Hindlimb muscle (tissue), 1 donor: ENCODE measurements at regions not wholly inside any gene's neighbourhood (a gene's known extent, or its start where the extent isn't known, plus 50 kb on each side); places are given as distances from the start of the nearest gene placed in this dataset.
"Not testable (repeated sequence)": the region's sequence is repeated elsewhere in the genome, so short reads cannot be mapped to it uniquely, and the experiment has no call there.

Source experiments
- DNase-seq: peaks from one replicate; pipeline ENCODE4 v3.0.0-alpha.2; 2013

GRCh38 chr2:111320965-111321364 is 200.3 kb downstream of the BCL2L11 start:
- not testable (repeated sequence) for DNase-seq

DNA sequence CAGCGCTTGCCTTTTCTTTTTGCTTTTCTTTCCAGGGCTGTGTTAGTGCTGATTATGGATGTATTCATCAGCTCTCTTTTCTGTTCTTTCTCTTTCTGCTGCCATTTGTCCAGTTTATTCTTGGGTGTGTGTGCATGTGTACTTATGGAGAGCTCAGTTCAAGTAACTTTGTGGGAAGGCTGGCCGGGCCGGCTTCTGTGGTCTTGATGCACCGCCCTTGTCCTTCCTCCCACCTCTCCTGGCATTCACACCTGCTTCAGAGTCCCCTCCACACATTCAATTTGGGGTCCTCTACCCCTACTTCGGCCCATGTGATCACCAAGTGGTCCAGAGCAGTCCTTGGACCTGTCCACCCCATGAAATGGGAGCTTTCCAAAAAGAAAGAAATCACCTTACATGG is 202.7 kb downstream of the BCL2L11 start:
- DNase-seq, result not testable (repeated sequence)

- DNase-seq, result not testable (repeated sequence)
These were observed 207.0 kb downstream of the BCL2L11 start for GRCh38 chr2:111327726-111328125.

- not testable (repeated sequence) for DNase-seq
These were observed 208.6 kb downstream of the BCL2L11 start for GRCh38 chr2:111329309-111329708.

DNA sequence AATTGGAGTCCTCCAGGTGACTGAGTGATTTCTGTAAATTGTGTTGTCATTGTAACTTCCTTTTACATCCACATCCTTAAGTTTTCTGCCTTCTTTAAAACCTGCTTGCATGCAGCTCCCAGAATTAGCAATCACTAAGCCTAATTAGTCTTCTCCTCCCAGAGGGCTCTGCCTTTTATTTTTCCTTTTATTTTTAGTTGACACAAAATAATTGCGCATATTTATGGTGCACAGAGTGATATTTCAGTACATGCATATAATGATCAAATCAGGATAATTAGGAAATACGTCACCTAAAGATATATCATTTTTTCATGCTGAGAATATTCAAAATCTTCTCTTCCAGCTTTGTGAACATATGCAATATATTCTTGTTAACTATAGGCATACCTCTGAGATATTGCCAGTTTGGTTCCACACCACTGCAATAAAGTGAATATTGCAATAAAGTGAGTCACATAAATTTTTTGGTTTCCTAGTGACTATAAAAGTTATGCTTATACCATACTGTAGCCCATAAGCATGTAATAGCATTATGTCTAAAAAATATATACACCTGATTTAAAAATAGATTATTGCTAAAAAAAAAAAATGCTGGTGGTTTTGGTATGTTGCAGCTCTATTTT is 210.5 kb downstream of the BCL2L11 start:
- not testable (repeated sequence) for DNase-seq

GRCh38 chr2:111335220-111335907 is 214.7 kb downstream of the BCL2L11 start:
- not testable (repeated sequence) for DNase-seq

DNA sequence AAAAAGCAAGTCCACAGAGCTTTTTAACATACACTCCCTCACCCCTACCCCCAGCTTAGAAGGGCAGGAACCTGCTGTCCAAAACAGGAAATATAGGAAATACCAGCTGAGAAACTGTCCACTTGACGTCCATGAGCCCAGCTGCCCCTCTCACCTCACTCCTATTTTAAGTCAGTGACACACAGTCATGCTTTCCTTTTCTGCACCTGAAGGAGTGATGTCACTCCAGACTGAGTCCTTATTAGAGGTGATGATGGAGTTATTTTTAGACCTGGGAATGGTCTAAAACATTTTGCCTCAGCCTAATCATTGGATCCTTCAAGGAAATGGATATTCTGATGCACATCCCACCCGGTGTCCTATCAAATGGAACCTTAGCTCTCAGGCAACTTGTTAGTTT is 217.8 kb downstream of the BCL2L11 start:
- DNase-seq, result not testable (repeated sequence)

DNA sequence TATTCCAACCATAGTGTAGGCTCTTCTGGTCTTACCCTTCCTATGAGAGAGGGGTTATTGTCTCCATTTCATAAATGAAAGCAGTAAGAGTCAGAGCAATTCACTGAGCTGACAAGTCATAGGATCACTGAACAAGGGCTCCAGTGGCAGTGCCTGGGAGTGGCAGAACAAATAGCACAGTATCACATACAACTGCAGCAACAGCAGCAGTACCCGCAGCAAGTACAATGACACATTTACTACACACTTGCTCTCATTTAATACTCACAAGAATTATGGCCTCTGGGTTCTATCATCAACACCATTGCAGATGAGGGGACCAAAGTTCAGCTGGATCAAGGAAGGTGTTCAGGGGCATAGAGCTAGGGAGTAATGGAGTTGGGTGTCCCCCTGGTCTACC is 218.8 kb downstream of the BCL2L11 start:
- not testable (repeated sequence) for DNase-seq

GRCh38 chr2:111344590-111344989 is 223.9 kb downstream of the BCL2L11 start:
- not testable (repeated sequence) for DNase-seq

DNA sequence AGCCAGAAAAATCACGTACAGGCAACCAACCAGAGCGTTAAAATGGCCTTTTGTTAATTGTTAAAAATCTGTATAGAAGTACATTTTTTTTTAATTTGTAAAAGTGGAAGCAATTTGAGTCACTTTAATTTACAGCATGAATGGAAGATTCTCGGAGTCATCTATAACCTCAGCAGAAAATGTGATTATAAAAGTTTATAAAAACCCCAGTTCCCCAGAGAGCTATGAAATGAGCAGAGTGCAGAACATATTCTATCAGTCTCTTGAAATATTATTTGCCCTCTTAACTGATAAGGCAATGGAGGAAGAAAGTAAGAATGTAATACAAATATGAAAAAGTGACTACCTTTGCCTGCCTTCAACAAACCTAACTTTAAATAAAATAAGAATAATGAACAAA is 224.7 kb downstream of the BCL2L11 start:
- DNase-seq, result not testable (repeated sequence)

GRCh38 chr2:111346018-111346930 is 225.6 kb downstream of the BCL2L11 start:
- DNase-seq, result not testable (repeated sequence)

DNA sequence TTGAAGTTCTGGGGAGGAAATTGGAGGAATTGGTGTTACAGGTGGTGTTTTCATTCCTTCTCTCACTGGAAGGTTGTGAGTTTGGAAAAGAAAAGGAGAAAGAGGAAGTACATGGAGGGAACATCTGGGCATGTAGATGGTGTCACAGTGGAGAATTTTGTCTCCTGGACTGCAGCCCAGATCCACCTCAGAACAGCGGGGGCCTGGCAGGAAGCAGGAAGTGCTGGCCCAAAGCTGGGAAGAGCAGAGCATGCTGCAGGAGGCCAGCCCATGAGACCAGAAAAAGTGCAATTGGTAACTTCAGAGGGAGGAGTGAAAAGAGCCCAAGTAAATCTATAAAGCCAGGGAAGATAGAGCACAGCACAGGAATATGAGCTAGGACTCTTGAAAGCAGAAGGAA is 227.0 kb downstream of the BCL2L11 start:
- DNase-seq, result not testable (repeated sequence)

DNA sequence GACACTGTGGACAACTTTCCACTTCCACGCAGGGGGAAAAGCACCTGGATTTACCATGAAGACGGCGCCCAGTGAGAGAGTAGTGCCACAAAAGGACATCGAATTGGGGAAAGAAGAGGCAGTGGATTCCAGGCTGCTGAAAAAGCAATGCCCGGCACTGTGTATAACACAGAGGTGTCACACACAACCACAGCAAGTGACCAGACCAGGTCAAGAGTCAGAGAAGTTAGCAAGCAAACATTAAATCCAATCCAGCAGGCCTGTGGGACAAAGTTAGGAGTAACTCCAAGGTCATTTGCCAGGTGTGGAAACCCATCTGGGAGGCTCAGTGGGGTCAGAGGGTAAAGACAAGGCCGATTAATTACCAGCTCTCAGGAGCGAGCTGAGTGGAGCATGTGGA is 227.6 kb downstream of the BCL2L11 start:
- not testable (repeated sequence) for DNase-seq

- not testable (repeated sequence) for DNase-seq
These were observed 234.5 kb downstream of the BCL2L11 start for GRCh38 chr2:111355022-111355817.

DNA sequence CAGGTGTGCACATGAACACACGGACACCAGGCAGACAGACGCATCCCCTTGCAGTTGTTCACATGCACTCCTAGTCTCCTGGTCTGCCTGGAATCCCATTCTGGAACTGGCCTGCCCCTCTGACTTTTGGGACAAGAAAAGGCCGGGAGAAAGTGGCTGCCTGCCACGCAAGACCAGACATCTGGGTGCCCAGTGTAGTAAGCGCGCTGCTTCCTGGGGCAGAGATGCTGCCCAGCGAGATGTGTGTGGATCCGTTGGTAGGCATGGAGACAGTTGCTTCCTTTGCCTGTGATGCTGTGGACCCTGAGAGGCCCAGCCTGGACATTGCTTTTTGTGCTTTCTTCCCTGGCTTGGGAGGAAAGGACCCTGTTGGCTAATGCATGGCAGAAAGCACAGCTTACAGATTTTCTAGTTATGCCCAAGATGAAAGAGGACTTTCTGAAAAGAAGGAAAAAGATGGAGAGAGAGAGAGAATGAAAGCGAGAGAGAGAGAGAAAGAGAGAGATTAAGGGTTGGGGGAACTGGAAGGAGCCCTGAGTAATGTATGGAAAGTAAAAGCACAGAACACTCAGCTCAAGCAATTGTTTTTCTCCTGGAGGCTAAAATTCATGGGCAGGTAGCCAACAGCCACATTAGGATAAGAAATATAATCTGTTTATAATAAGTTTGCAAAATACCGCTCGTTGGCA is 235.3 kb downstream of the BCL2L11 start:
- not testable (repeated sequence) for DNase-seq

GRCh38 chr2:111356512-111357031 is 235.9 kb downstream of the BCL2L11 start:
- not testable (repeated sequence) for DNase-seq

DNA sequence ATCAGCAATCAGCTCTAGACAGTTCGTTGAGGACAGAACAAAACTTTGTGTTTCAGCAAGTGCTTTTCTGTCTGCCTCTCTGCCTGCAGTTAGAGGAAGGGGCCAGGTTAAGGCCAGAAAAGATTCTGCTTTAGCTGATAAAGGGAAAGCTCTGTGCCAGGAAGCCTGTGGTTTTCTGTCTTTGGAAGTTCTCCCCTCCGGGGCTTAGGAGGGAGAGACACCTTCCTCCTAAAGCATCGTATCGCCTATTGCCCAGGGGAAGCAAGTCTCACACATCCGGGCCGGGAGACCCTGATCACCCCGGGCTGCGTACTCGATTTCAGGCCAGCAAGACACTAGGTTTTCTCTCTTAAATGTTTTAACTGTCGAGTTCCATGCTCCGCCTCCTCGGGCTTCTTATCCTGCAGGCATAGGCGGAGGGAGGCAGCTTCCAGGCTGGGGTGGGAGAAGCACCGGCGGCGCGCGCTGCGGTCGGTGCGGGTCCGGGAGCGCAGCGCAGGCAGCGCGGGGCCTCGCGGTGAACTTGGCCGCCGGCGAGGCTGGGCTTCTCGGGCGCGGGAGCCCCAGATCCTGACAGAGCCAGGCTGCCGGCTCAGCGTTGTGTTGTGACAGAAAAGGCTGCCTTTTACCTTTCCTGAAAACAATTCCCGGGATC is 245.4 kb downstream of the BCL2L11 start:
- DNase-seq, result not testable (repeated sequence)

DNA sequence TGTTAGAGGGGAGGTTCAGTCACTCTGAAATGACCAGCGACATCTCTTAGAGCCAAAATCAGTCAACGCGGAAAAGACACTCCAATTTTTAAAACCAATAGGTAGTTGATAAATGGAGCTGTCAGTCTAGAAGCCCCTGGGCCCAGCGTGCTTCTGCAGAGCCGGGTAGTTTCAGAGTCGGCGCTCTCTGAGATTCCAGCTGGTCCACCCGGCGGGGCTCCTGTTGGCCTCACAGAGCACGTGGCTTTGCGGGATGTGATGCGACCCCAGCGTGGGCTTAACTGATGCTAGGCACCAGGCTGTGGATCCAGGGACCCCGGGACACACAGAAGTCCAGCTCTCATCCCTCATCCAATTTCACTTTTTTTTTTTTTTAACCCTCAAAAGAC is 245.9 kb downstream of the BCL2L11 start:
- not testable (repeated sequence) for DNase-seq

GRCh38 chr2:111367080-111367479 is 246.4 kb downstream of the BCL2L11 start:
- not testable (repeated sequence) for DNase-seq

- DNase-seq, result not testable (repeated sequence)
These were observed 247.2 kb downstream of the BCL2L11 start for GRCh38 chr2:111367871-111368270.

GRCh38 chr2:111368288-111368687 is 247.6 kb downstream of the BCL2L11 start:
- DNase-seq, result not testable (repeated sequence)
